Ammon's horn (tissue), 1 donor: ENCODE measurements at regions not wholly inside any gene's neighbourhood (a gene's known extent, or its start where the extent isn't known, plus 50 kb on each side); places are given as distances from the start of the nearest gene placed in this dataset.

Source experiments
- DNase-seq: peaks from one replicate; pipeline ENCODE4 v3.0.0-alpha.2; 2016; ENCODE audit warnings: low spot score

- no peak for DNase-seq
Observed at GRCh38 chr12:42961395-42961794, 371.8 kb upstream of the PRICKLE1 start.

- no peak for DNase-seq
Observed at GRCh38 chr12:42960087-42960527, 370.6 kb upstream of the PRICKLE1 start.

- no peak for DNase-seq
Observed at GRCh38 chr12:42958291-42958674, 368.7 kb upstream of the PRICKLE1 start.

GRCh38 chr12:42957561-42958290 lies 368.2 kb upstream of the PRICKLE1 start:
- DNase-seq, result no peak

- peak; percentile 21 for DNase-seq
Observed at GRCh38 chr12:42957136-42957535, 367.6 kb upstream of the PRICKLE1 start.

GRCh38 chr12:42953021-42953420 lies 363.5 kb upstream of the PRICKLE1 start:
- DNase-seq, result no peak

- no peak for DNase-seq
Observed at GRCh38 chr12:42946871-42947381, 357.4 kb upstream of the PRICKLE1 start.

GRCh38 chr12:42945927-42946326 lies 356.4 kb upstream of the PRICKLE1 start:
- DNase-seq, result no peak

- no peak for DNase-seq
Observed at GRCh38 chr12:42944516-42944915, 355.0 kb upstream of the PRICKLE1 start.

GRCh38 chr12:42936991-42937390 lies 347.4 kb upstream of the PRICKLE1 start:
- DNase-seq, result no peak

- no peak for DNase-seq
Observed at GRCh38 chr12:42936260-42936659, 346.7 kb upstream of the PRICKLE1 start.

- DNase-seq, result peak; percentile 50
Observed at GRCh38 chr12:42935756-42936155, 346.2 kb upstream of the PRICKLE1 start.

- no peak for DNase-seq
Observed at GRCh38 chr12:42935090-42935489, 345.5 kb upstream of the PRICKLE1 start.

- no peak for DNase-seq
Observed at GRCh38 chr12:42933461-42934081, 344.0 kb upstream of the PRICKLE1 start.

- peak; percentile 39 for DNase-seq
Observed at GRCh38 chr12:42932936-42933335, 343.4 kb upstream of the PRICKLE1 start.

GRCh38 chr12:42926232-42926631 lies 336.7 kb upstream of the PRICKLE1 start:
- no peak for DNase-seq

GRCh38 chr12:42924482-42924881 lies 334.9 kb upstream of the PRICKLE1 start:
- no peak for DNase-seq

GRCh38 chr12:42923583-42923982 lies 334.0 kb upstream of the PRICKLE1 start:
- no peak for DNase-seq

GRCh38 chr12:42923156-42923555 lies 333.6 kb upstream of the PRICKLE1 start:
- DNase-seq, result no peak

- DNase-seq, result no peak
Observed at GRCh38 chr12:42922505-42922850, 332.9 kb upstream of the PRICKLE1 start.

- DNase-seq, result peak; percentile 44
Observed at GRCh38 chr12:42921741-42922504, 332.4 kb upstream of the PRICKLE1 start.

GRCh38 chr12:42919691-42920090 lies 330.1 kb upstream of the PRICKLE1 start:
- peak; percentile 48 for DNase-seq

- DNase-seq, result no peak
Observed at GRCh38 chr12:42918443-42918842, 328.9 kb upstream of the PRICKLE1 start.
